Osteocyte (in vitro differentiated cells): ENCODE measurements at regions not wholly inside any gene's neighbourhood (a gene's known extent, or its start where the extent isn't known, plus 50 kb on each side); places are given as distances from the start of the nearest gene placed in this dataset.

ENCODE experiments used
- DNase-seq: peaks from one replicate; pipeline ENCODE4 v3.0.0; 2021; ENCODE audit warnings: mixed read lengths; ENCODE audit not compliant: unreplicated experiment; ENCODE audit errors: extremely low spot score
- H3K27ac Mint-ChIP-seq: one replicate; pipeline ENCODE4 v1.8.0; 2021; ENCODE audit warnings: mild to moderate bottlenecking, mixed read lengths; ENCODE audit not compliant: unreplicated experiment
- H3K27me3 Mint-ChIP-seq: one replicate; pipeline ENCODE4 v1.8.0; 2021; ENCODE audit warnings: mixed read lengths; ENCODE audit not compliant: unreplicated experiment
- H3K36me3 Mint-ChIP-seq: one replicate; pipeline ENCODE4 v1.8.0; 2021; ENCODE audit warnings: mixed read lengths; ENCODE audit not compliant: unreplicated experiment
- H3K4me1 Mint-ChIP-seq: one replicate; pipeline ENCODE4 v1.8.0; 2021; ENCODE audit warnings: mixed read lengths; ENCODE audit not compliant: unreplicated experiment
- H3K4me3 Mint-ChIP-seq: one replicate; pipeline ENCODE4 v1.8.0; 2021; ENCODE audit warnings: mild to moderate bottlenecking, moderate library complexity, mixed read lengths; ENCODE audit not compliant: unreplicated experiment
- H3K9me3 Mint-ChIP-seq: one replicate; pipeline ENCODE4 v1.8.0; 2021; ENCODE audit warnings: mixed read lengths; ENCODE audit not compliant: unreplicated experiment
- CTCF ChIP-seq: fragments of 200-600 bp; sonication (generic); IDR thresholded peaks from 2 replicates; pipeline ENCODE4 v1.5.0; 2021; ENCODE audit warnings: antibody characterized with exemption, mild to moderate bottlenecking, moderate library complexity

- Mint-ChIP-seq H3K27ac (no peak overlapping the region), H3K4me3 (no peak overlapping the region), H3K27me3 (no peaks in the 10 kb centered on the region), H3K4me1 (no peaks in the 10 kb centered on the region), H3K9me3 (no peaks in the 10 kb centered on the region), H3K36me3 (no peaks in the 10 kb centered on the region)
- no peak for DNase-seq
- TF ChIP-seq CTCF, result no peak
Measured at GRCh38 chr16:26969589-26970231, 97.0 kb upstream of the C16orf82 start.

DNA sequence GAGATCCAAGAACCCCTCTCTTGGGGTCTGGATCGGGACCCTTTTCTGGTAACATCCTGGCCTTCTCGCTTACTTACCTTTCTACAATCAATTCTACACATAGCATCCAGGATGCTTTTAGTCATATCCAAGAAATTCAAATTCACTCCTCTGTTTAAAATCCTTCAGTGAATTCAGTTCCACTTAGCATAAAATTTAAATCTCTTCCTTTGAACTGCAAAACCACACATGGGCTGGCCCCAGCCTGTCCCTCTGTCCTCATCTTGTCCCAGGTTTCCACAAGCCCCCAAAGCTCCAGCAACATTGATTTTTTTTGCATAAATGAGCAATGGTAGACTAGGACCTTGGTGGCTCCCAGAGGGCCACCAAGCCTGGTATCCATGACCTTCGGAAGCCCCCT lies 96.4 kb upstream of the C16orf82 start:
- Mint-ChIP-seq H3K36me3 (no peaks in the 10 kb centered on the region), H3K27me3 (no peaks in the 10 kb centered on the region), H3K27ac (no peak overlapping the region), H3K9me3 (no peaks in the 10 kb centered on the region), H3K4me3 (no peak overlapping the region), H3K4me1 (no peaks in the 10 kb centered on the region)
- no peak for TF ChIP-seq CTCF
- no peak for DNase-seq

GRCh38 chr16:26976873-26977272 lies 89.9 kb upstream of the C16orf82 start:
- no peaks in the 10 kb centered on the region for H3K27me3 Mint-ChIP-seq
- no peak for DNase-seq
- H3K4me1 Mint-ChIP-seq, result no peaks in the 10 kb centered on the region
- no peaks in the 10 kb centered on the region for H3K9me3 Mint-ChIP-seq
- H3K4me3 Mint-ChIP-seq, result no peak overlapping the region
- H3K27ac Mint-ChIP-seq, result no peak overlapping the region
- TF ChIP-seq CTCF, result no peak
- no peaks in the 10 kb centered on the region for H3K36me3 Mint-ChIP-seq

DNA sequence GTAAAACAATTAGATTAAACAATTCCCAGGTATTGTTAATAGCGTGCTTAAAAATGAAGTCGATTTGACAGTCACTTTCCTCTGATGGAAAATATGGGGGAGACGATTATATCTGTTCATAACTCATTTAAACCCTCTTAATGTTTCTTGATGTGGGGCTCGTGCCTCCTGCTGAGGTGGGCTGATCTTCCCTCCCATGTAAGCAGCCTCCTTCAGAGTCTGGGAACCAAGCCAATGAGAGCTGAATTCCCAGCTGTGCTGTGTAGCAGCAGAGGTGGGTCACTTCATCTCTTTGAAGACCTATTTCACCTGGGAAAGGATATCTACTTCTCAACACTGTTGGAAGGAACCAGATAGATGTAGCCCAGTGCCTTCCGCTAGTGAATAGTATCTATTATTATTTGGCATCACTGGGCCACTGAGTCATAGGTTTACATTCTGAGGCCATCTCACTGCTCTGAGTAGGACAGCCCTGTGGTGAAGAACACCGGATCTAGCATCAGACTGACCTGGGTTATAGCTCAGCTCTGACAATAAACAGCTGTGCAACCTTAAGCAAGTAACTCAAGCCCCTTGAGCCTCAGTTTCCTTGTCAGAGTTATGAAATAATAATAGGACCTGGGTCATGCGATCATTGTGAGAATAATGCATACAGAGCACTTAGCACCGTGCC lies 85.3 kb upstream of the C16orf82 start:
- Mint-ChIP-seq H3K9me3 (no peaks in the 10 kb centered on the region), H3K4me1 (no peaks in the 10 kb centered on the region), H3K27me3 (no peaks in the 10 kb centered on the region), H3K36me3 (no peaks in the 10 kb centered on the region), H3K27ac (no peak overlapping the region), H3K4me3 (no peak overlapping the region)
- no peak for TF ChIP-seq CTCF
- no peak for DNase-seq

- no peak for TF ChIP-seq CTCF
- H3K27ac Mint-ChIP-seq, result no peak overlapping the region
- H3K36me3 Mint-ChIP-seq, result no peaks in the 10 kb centered on the region
- H3K4me1 Mint-ChIP-seq, result no peaks in the 10 kb centered on the region
- no peak overlapping the region for H3K4me3 Mint-ChIP-seq
- DNase-seq, result no peak
- H3K27me3 Mint-ChIP-seq, result no peaks in the 10 kb centered on the region
- no peaks in the 10 kb centered on the region for H3K9me3 Mint-ChIP-seq
Measured at GRCh38 chr16:26982422-26982821, 84.3 kb upstream of the C16orf82 start.
